ENCODE measurements at regions not wholly inside any gene's neighbourhood (a gene's known extent, or its start where the extent isn't known, plus 50 kb on each side); places are given as distances from the start of the nearest gene placed in this dataset.
A peak's percentile ranks its signal among the peaks of the same experiment; 100 is the strongest.
"Not testable (repeated sequence)": the region's sequence is repeated elsewhere in the genome, so short reads cannot be mapped to it uniquely, and the experiment has no call there.

DNA sequence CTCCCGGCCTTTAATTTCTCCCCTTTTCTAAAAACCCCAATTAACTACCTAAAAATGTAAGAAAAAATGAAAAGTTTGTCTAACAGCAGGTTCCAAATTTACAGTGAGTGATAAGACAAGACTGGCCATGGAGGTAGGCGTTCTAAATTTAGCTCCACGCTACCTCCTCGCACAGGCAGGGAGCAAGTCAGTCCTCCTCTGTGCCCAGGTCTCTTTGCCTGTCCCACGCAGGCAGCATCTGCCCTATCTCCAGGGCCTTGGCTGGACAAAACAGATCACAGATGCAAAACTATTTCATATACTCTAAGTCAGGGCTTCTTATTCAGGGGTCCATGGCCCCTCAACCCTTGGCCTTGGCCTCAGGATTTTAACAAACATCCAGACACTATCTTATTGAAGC, 98.0 kb upstream of the JARID2 start:
- DNase-seq (ENCODE audit: extremely low spot score, insufficient read length, low read depth): no peak
- FAIRE-seq: no peak

DNA sequence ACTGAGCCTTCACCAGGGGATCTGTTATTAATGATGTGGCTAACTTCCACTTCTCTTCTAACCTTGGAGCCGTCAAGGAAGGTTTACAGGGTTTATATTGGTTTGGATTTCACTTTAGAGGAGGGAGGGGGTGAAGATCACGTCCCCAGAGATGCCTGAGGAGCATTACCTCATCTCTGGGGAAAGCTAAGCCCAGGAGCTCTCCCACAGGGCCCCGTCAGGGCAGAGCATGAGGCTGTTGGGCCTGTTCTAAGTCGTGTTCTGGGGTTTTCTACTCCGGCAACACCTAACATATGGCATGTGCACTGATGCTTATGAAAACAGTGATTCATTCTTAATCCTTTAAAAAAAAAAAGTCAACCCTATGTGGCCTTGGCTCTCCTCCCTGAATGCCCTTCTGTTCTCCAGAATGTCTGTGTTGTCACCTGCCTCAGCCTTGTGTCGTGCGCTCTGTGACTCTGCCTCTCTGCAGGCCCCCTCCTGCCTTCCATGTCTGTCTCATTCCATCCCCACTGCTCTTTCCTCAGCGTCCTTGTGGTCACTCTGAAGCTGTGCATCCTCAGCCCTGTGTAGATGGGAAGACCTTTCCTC, 97.4 kb upstream of the JARID2 start:
- no peak for DNase-seq (ENCODE audit: extremely low spot score, insufficient read length, low read depth)

DNA sequence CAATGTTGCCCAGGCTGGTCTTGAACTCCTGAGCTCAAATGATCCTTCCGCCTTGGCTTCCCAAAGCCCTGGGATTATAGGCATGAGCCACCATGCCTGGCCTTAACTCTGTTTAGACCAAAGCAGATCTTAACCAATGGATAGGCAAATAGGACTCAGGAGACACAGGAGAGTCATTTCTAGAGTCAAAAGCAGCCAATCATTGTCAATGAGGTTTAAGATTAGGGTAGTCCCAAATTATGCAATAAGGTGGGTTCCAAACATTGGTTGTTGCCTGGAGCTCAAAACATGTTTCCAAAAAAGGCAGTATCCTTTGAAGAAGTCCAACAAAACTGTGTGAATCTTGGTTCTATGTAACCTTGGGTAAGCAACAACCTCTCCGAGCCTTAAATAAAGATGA, 95.7 kb upstream of the JARID2 start:
- no peak for FAIRE-seq
- DNase-seq (ENCODE audit: extremely low spot score, insufficient read length, low read depth): no peak

More for the DNA sequence above, 97.4 kb upstream of the JARID2 start:
- no peak for FAIRE-seq

DNA sequence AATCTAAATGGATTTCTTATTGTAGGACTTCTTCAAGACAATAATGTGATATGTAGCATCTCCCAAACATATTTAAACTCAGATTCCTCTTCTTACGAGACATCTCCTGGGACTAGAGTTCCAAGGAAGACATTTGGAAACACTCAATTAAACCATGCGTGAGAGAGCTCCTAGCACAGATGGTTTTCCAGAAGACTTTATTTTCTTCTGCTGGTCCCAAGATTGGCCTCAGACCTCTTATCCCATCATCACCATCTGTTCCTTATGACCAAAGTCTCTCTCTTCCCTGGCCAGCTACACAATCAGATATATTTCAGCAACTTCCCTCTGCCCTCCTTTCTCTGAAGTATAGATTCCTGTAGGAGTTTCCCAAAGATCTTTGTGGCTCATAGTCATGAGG, 93.2 kb upstream of the JARID2 start:
- DNase-seq (ENCODE audit: extremely low spot score, insufficient read length, low read depth): no peak
- FAIRE-seq: no peak

DNA sequence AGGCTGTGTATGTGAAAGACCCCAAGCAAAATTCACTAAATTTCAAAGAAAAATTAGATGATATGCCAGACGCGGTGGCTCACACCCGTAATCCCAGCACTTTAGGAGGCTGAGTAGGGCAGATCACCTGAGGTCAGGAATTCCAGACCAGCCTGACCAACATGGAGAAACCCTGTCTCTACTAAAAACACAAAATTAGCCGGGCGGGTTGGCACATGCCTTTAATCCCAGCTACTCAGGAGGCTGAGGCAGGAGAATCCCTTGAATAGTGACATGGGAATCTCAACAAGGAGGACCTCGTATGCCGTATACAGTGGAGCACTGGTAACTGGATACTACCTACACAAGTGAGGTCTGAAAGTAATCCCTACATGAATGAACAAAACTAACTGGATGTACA, 92.7 kb upstream of the JARID2 start:
- FAIRE-seq (no peak), DNase-seq (ENCODE audit: extremely low spot score, insufficient read length, low read depth) (no peak)

DNA sequence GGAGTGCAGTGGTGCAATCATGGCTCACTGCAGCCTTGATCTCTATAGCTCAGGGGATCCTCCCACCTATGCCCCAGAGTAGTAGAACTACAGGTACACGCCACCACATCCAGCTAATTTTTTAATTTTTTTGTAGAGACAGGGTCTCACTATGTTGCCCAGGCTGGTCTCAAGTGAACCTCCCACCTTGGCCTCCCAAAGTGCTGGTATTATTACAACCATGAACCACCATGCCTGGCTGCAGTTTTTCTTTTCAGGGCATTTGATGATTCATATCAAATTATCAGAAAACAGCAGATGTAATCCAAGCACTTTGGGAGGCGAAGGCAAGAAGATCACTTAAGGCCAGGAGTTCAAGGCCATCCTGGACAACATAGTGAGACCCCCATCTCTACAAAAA, 88.4 kb upstream of the JARID2 start:
- no peak for FAIRE-seq
- DNase-seq (ENCODE audit: extremely low spot score, insufficient read length, low read depth): no peak

DNA sequence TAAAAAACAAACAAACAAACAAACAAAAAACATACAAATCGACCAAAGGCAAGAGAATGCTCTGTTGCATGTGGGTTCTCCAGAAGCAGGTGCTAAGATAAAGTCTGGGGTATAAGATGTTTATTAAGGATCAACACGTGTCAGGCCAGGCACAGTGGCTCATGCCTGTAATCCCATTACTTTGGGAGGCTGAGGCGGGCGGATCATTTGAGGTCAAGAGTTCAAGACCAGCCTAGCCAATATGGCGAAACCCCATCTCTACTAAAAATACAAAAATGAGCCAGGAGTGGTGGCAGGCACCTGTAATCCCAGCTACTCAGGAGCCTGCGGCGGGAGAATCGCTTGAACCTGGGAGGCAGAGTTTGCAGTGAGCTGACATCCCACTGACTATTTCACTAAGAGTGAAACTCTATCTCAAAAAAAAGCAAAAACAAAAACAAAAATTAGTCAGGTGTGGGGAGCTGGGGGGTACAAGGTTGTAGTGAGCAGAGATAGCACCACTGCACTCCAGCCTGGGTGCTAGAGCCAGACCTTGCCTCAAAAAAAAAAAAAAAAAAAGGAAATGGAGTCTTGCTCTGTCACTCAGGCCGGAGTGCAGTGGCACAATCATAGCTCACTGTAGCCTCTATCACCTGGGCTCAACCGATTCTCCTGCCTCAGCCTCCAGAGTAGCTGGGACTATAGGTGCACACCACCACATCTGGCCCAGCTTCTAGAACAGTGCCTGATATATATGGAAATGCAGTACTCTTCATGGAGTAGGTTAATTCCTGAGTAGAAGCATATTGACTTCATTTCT, 86.8 kb upstream of the JARID2 start:
- FAIRE-seq: no peak
- no peak for DNase-seq (ENCODE audit: extremely low spot score, insufficient read length, low read depth)

DNA sequence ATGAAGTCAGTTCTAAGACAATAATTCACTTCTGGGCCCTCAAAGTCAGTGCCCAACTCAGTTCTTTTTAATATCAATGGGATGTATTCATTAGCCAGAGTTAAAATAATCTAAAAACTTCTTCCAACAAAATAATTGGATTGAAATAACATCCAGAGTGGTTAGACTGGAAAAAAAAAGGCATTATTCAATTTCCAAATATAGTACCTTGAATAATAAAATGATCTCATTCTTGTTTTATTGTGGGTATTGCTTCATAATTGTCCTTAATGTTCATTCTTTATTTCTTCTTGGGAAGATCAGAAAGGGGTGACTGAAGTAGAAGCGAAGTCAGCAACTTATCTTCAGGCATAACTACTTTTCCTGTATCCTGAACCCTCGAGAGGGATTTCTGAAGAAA, 85.1 kb upstream of the JARID2 start:
- DNase-seq (ENCODE audit: extremely low spot score, insufficient read length, low read depth) (no peak), FAIRE-seq (no peak)

DNA sequence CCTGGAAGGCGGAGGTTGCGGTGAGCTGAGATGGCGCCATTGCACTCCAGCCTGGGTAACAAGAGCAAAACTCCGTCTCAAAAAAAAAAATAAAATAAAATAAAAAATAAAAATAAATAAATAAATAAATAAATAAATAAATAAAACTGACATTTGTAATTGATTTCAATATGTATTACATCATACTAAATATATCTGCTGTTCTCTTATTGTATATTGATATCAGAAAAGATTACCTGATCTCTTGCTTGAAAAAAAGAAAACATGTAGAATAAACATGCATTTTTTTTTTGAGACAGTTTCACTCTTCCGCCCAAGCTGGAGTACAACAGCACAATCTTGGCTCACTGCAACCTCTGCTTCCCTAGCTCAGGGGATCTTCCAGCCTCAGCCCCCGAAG, 81.0 kb upstream of the JARID2 start:
- not testable (repeated sequence) for FAIRE-seq; DNase-seq (ENCODE audit: extremely low spot score, insufficient read length, low read depth)

DNA sequence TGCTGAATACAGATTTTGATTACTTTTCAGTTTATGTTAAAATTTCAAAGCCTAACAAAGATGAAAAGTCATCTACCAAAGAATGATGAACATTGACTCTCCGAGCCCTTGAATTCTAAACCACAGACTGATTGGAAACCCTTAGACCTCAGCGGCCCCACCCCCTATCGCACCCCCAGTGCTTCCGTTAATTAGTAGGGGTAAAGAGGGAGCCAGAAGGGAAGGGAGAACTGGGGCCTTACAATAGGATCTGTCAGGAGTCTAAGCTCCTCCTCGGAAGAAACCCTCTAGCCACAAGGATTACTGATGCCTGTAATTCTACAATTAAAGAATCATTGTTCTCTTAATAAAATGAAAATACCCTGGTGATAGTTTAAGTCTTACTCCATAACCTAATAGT, 79.7 kb upstream of the JARID2 start:
- FAIRE-seq (no peak), DNase-seq (ENCODE audit: extremely low spot score, insufficient read length, low read depth) (no peak)

DNA sequence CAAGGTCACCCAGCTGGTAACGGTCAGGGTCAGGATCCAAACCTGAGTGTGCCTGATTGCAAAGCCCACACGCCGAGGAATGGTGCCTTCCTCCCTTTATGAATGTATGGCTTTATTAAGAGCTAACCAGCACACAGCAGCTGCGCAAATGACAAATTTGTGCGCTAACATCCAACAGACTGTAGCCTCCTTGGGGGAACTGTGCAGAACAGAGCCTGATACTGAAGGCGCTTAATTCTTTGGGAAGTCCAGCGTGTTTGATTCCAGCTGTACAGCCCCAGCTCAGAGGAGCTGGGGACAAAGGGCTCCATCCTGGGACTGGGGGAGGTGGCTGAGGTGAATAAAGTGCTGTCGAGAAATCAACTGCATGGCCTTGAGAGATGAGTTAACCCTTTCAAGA, 75.7 kb upstream of the JARID2 start:
- DNase-seq (ENCODE audit: extremely low spot score, insufficient read length, low read depth) (no peak), FAIRE-seq (no peak)

DNA sequence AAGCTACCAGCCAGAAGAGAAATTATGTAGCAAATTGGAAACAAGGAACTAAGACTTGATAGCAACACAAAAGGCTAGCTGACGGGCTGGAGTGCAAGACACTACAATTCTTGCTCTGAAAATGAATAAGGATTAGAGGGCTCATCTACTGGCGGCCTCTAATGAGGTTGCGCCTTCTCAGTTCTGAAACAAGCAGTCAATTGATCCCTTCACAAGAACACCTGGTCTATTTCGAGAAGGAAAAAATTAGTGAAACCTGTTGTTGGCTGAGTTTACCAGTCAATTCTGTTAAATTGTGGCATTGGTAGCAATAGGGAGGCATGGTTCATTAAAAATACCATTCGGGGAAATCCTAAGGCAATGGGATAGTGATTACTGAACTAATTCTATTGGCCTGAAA, 74.8 kb upstream of the JARID2 start:
- DNase-seq (ENCODE audit: extremely low spot score, insufficient read length, low read depth) (no peak), FAIRE-seq (peak; percentile 26)

DNA sequence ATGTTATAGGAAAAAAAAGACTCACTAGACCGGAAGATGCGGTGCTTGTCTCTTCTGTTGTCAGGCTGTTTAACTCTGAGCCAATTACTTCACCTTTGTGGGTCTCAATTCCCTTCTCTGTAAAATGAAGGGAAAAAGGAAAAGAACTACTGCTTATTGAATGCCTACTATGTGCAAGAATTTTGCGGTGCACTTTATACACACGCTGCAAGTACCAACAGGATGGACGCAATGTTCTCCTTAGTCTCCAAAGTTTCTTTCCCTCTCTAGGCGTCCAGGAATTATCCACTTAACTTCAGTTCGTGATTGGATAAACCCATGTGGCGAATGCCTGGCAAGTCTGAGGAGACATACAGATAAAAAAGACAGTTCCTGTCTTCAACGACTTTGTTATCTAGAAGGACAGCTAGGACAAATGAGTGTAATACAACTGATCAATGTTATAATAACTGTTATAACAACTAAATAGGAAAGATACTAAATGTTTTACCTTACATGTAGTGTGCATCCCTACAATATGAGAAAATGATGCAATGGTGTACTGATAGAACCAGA, 69.0 kb upstream of the JARID2 start:
- no peak for DNase-seq (ENCODE audit: extremely low spot score, insufficient read length, low read depth)

DNA sequence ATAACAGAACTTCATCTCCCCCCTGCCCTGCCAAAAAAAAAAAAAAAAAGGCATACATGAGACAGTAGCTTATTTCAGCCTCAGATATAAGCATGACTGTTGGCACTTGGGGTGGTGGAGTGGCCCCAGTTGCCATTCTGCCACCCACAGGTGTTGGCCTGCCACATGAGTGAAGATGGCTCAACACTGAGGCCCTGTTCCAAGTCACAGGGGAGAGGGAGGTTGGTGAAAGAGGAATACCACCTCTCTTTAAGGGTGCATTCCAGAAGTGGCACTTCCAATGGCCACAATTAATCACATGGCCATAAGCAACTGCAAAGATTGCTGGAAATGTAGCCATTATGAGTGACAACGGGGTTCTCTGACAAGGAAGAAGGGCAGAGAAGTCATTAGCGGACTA, 61.9 kb upstream of the JARID2 start:
- no peak for FAIRE-seq
- DNase-seq (ENCODE audit: extremely low spot score, insufficient read length, low read depth): no peak

More for the DNA sequence above, 69.0 kb upstream of the JARID2 start:
- no peak for FAIRE-seq

DNA sequence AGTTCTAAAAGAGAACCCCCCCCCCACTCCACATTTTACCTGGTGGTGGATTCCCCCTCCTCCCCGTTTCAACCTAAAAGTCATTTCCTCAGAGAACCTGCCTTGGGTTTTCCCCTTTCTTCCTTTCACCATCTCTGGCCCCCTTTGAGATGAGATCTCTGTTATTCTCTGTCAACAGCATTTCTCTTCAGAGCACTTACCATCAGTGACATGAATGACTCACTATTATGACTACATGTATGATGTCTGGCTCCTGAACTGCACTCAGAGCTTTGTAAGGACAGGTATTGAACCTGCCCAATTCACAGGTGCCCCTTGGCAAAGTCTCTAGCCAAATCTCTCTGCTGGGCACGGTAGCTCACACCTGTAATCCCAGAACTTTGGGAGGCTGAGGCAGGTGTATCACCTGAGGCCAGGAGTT, 61.4 kb upstream of the JARID2 start:
- FAIRE-seq (no peak), DNase-seq (ENCODE audit: extremely low spot score, insufficient read length, low read depth) (no peak)

DNA sequence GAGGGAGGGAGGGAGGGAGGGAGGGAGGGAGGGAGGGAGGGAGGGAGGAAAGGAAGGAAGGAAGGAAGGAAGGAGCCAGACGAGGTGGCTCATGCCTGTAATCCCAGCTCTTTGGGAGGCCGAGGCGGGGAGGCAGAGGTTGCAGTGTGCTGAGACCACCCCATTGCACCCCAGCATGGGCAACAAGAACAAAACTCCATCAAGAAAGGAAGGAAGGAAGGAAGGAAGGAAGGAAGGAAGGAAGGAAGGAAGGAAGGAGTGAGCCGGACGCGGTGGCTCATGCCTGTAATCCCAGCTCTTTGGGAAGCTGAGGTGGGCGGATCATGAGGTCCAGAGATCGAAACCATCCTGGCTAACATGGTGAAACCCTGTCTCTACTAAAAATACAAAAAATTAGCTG, 60.8 kb upstream of the JARID2 start:
- not testable (repeated sequence) for DNase-seq (ENCODE audit: extremely low spot score, insufficient read length, low read depth); FAIRE-seq

DNA sequence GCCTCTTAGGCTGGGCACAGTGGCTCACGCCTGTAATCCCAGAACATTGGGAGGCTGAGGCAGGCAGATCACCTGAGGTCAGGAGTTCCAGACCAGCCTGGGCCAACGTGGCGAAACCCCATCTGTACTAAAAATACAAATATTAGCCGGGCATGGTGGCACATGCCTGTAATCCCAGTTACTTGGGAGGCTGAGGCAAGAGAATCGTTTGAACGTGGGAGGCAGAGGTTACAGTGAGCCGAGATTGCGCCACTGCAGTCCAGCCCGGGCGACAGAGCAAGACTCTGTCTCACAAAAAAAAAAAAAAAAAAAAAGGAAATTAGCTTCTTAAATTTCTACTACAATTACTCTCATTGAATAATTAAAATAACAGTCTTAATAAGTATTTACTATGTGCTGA, 52.4 kb upstream of the JARID2 start:
- not testable (repeated sequence) for DNase-seq (ENCODE audit: extremely low spot score, insufficient read length, low read depth); FAIRE-seq

DNA sequence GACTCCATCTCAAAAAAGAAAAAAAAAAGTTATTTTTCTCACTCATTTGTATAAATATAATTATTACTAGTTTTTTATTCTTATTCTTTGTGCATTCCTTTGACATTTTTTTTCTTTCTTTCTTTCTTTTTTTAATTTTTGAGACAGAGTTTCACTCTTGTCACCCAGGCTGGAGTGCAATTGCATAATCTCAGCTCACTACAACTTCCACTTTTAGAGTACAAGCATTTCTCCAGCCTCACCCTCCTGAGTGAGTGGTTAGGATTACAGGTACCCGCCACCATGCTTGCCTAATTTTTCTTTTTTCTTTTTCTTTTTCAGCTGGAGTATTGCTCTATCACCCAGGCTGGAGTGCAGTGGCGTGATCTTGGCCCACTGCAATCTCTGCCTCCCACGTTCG, 51.4 kb upstream of the JARID2 start:
- DNase-seq (ENCODE audit: extremely low spot score, insufficient read length, low read depth): no peak
- no peak for FAIRE-seq

All from GM18507 (cell line).